Adrenal gland (tissue), 9 donors: ENCODE measurements at regions not wholly inside any gene's neighbourhood (a gene's known extent, or its start where the extent isn't known, plus 50 kb on each side); places are given as distances from the start of the nearest gene placed in this dataset.

Source experiments
- DNase-seq, 7 donors: peaks; one replicate each; pipeline ENCODE4 v3.0.0-alpha.2; 2019 to 2020
- H3K27ac ChIP-seq, 5 donors: fragments of 200-600 bp; sonication (generic) in 4 of 5; 1 replicate in 3 of 5; 2 replicates in 2 of 5; pipeline versions ENCODE4 v1.5.1 to v1.8.0; 2016 to 2020; ENCODE audit warnings: mild to moderate bottlenecking in 1 of 5
- H3K27me3 ChIP-seq: fragments of 200-600 bp; 2 replicates; pipeline ENCODE4 v1.8.0; 2021
- H3K36me3 ChIP-seq, 2 donors: fragments of 200-600 bp; replicated peaks in 1 of 2; 1 replicate in 1 of 2; 2 replicates in 1 of 2; pipeline versions ENCODE4 v1.5.1 to v1.8.0; 2018 to 2022
- H3K4me1 ChIP-seq, 2 donors: fragments of 200-600 bp; replicated peaks in 1 of 2; 1 replicate in 1 of 2; 2 replicates in 1 of 2; pipeline versions ENCODE4 v1.5.1 to v1.8.0; 2018 to 2021
- H3K4me3 ChIP-seq, 4 donors: fragments of 200-600 bp; sonication (generic) in 3 of 4; one replicate each; pipeline ENCODE4 v1.5.1; 2016 to 2018
- H3K9me3 ChIP-seq, 3 donors: fragments of 200-600 bp; sonication (generic) in 1 of 3; replicated peaks in 1 of 3; 1 replicate in 2 of 3; 2 replicates in 1 of 3; pipeline versions ENCODE4 v1.5.1 to v1.8.0; 2016 to 2021
- CTCF ChIP-seq, 6 experiments: fragments of 450-650 bp in 4 of 6; fragments of 200-600 bp in 2 of 6; sonication (generic) in 1 of 6; IDR thresholded peaks; 1 replicate in 5 of 6; 2 replicates in 1 of 6; pipeline versions ENCODE4 v1.5.1 to v1.8.0; 2016 to 2021; ENCODE audit warnings: antibody characterized with exemption in 6 of 6, mild to moderate bottlenecking in 2 of 6, moderate library complexity in 1 of 6
- POLR2A ChIP-seq, 2 donors: fragments of 450-650 bp; IDR thresholded peaks; one replicate each; pipeline ENCODE4 v1.6.1; 2017; ENCODE audit warnings: antibody characterized with exemption in 2 of 2, mild to moderate bottlenecking in 2 of 2, moderate library complexity in 1 of 2
- WGBS, 4 donors: extraction: QIAGEN DNeasy Blood & Tissue Kit in 2 of 4; methylation state at CpG; one replicate each; pipeline versions ENCODE4 v1.1.5 to v1.1.7; 2013 to 2017; 5-methylcytosine and 5-hydroxymethylcytosine counted together
- intact Hi-C, 2 donors: fragments of 100-400 bp; cut with DNase I; formaldehyde crosslinking; loops; one replicate each; pipeline versions ENCODE4 v1.14.1 to v1.15.0; 2022 to 2023
- donor health status: healthy with polysubstance abuse.
- donor health status: Bipolar disorder and iron deficiency.
- donor health status: DM: yes; HTN: yes; CAD: no.
- donor health status: DM: no; HTN: no; CAD: no.
- donor health status: DM: no; HTN: no; CAD: no.

- Histone ChIP-seq H3K27me3 (no peaks in the 10 kb centered on the region), H3K27ac (no peak overlapping the region), H3K36me3 (no peaks in the 10 kb centered on the region), H3K4me1 (no peaks in the 10 kb centered on the region), H3K9me3 (no peaks in the 10 kb centered on the region), H3K4me3 (no peak overlapping the region)
- WGBS, 4 donors = 66 to 82% (median 76%) methylated on average over 10 to 14 of the region's 14 CpGs
- peak in 3 of 7 donors; percentile 29 to 68 (median 35) for DNase-seq
- TF ChIP-seq CTCF (IDR thresholded peaks at IDR 0.05) = no peak
- no peak for TF ChIP-seq POLR2A (IDR thresholded peaks at IDR 0.05)
- intact Hi-C loops = no loop called here
Observed at GRCh38 chr2:9124231-9124741, 82.3 kb upstream of the ASAP2 start.

GRCh38 chr2:9123069-9123468 is 83.5 kb upstream of the ASAP2 start:
- TF ChIP-seq CTCF (IDR thresholded peaks at IDR 0.05) (no peak), POLR2A (IDR thresholded peaks at IDR 0.05) (no peak)
- intact Hi-C loops = no loop called here
- H3K9me3 ChIP-seq = no peaks in the 10 kb centered on the region
- WGBS, 4 donors = 69 to 80% (median 73%) methylated on average over 5 of the region's 5 CpGs
- no peak for DNase-seq
- no peak overlapping the region for H3K4me3 ChIP-seq
- H3K27me3 ChIP-seq = no peaks in the 10 kb centered on the region
- no peaks in the 10 kb centered on the region for H3K4me1 ChIP-seq
- H3K27ac ChIP-seq = no peak overlapping the region
- H3K36me3 ChIP-seq = no peaks in the 10 kb centered on the region

GRCh38 chr2:9122367-9122766 is 84.2 kb upstream of the ASAP2 start:
- Histone ChIP-seq H3K9me3 (no peaks in the 10 kb centered on the region), H3K36me3 (no peaks in the 10 kb centered on the region), H3K4me1 (no peaks in the 10 kb centered on the region), H3K4me3 (no peak overlapping the region), H3K27me3 (no peaks in the 10 kb centered on the region), H3K27ac (no peak overlapping the region)
- intact Hi-C loops = no loop called here
- DNase-seq = no peak
- WGBS, 4 donors = 86 to 91% (median 89%) methylated on average over 8 of the region's 8 CpGs
- TF ChIP-seq CTCF (IDR thresholded peaks at IDR 0.05) = no peak
- TF ChIP-seq POLR2A (IDR thresholded peaks at IDR 0.05) = no peak

- no peak overlapping the region for H3K4me3 ChIP-seq
- H3K27me3 ChIP-seq = no peaks in the 10 kb centered on the region
- WGBS, 4 donors = 72 to 80% (median 76%) methylated on average over 7 to 11 of the region's 11 CpGs
- intact Hi-C loops = no loop called here
- H3K36me3 ChIP-seq = no peaks in the 10 kb centered on the region
- TF ChIP-seq POLR2A (IDR thresholded peaks at IDR 0.05) = no peak
- no peak for TF ChIP-seq CTCF (IDR thresholded peaks at IDR 0.05)
- H3K9me3 ChIP-seq = no peaks in the 10 kb centered on the region
- no peak for DNase-seq
- H3K4me1 ChIP-seq = no peaks in the 10 kb centered on the region
- H3K27ac ChIP-seq = no peak overlapping the region
Observed at GRCh38 chr2:9118383-9118960, 88.1 kb upstream of the ASAP2 start.
